H9 (cell line): ENCODE measurements at regions not wholly inside any gene's neighbourhood (a gene's known extent, or its start where the extent isn't known, plus 50 kb on each side); places are given as distances from the start of the nearest gene placed in this dataset.

Experiments
- DNase-seq: peaks from one replicate; pipeline ENCODE4 v3.0.0-alpha.2; 2017
- H2AFZ ChIP-seq: one replicate; pipeline ENCODE4 v1.6.1; 2013; ENCODE audit warnings: mild to moderate bottlenecking, low read length, control low read depth, moderate library complexity
- H2AK5ac ChIP-seq: 2 replicates; pipeline ENCODE4 v1.6.1; 2013; ENCODE audit warnings: low read length, control low read depth, mixed read lengths; ENCODE audit not compliant: insufficient read length
- H2BK120ac ChIP-seq: one replicate; pipeline ENCODE4 v1.6.1; 2013; ENCODE audit warnings: low read depth, mild to moderate bottlenecking, low read length, control low read depth, inconsistent platforms; ENCODE audit not compliant: poor library complexity, severe bottlenecking
- H2BK12ac ChIP-seq: 2 replicates; pipeline ENCODE4 v1.6.1; 2013; ENCODE audit warnings: low read length, control low read depth, mixed read lengths, low read depth; ENCODE audit not compliant: insufficient read length
- H2BK15ac ChIP-seq: 2 replicates; pipeline ENCODE4 v1.6.1; 2013; ENCODE audit warnings: low read depth, low read length, control low read depth
- H2BK20ac ChIP-seq: one replicate; pipeline ENCODE4 v1.6.1; 2013; ENCODE audit warnings: low read depth, mild to moderate bottlenecking, low read length, control low read depth, inconsistent platforms; ENCODE audit not compliant: poor library complexity, severe bottlenecking
- H2BK5ac ChIP-seq: 2 replicates; pipeline ENCODE4 v1.6.1; 2013; ENCODE audit warnings: low read length, control low read depth, mixed read lengths; ENCODE audit not compliant: insufficient read length
- H3K14ac ChIP-seq: 2 replicates; pipeline ENCODE4 v1.6.1; 2013; ENCODE audit warnings: low read length, control low read depth; ENCODE audit not compliant: insufficient read depth
- H3K18ac ChIP-seq: 2 replicates; pipeline ENCODE4 v1.6.1; 2013; ENCODE audit warnings: low read depth, mild to moderate bottlenecking, mixed read lengths, low read length, control low read depth; ENCODE audit not compliant: insufficient read length
- H3K23ac ChIP-seq: 2 replicates; pipeline ENCODE4 v1.6.1; 2013; ENCODE audit warnings: low read length, control low read depth, mixed read lengths, low read depth; ENCODE audit not compliant: insufficient read length
- H3K23me2 ChIP-seq: 2 replicates; pipeline ENCODE4 v1.6.1; 2013; ENCODE audit warnings: low read depth, mild to moderate bottlenecking, mixed read lengths, low read length, control low read depth; ENCODE audit not compliant: insufficient read length, poor library complexity, severe bottlenecking
- H3K27ac ChIP-seq: 2 replicates; pipeline ENCODE4 v1.5.1; 2013; ENCODE audit warnings: low read length, control low read depth, mixed read lengths, low read depth; ENCODE audit not compliant: insufficient read length
- H3K27me3 ChIP-seq: 2 replicates; pipeline ENCODE4 v1.6.1; 2013; ENCODE audit warnings: low read length, control low read depth, inconsistent platforms; ENCODE audit not compliant: insufficient read depth
- H3K4ac ChIP-seq: 2 replicates; pipeline ENCODE4 v1.6.1; 2013; ENCODE audit warnings: low read depth, mild to moderate bottlenecking, control low read depth, inconsistent platforms, low read length, moderate library complexity
- H3K4me1 ChIP-seq: 2 replicates; pipeline ENCODE4 v1.6.1; 2013; ENCODE audit warnings: low read length, control low read depth, inconsistent platforms; ENCODE audit not compliant: insufficient read depth
- H3K4me2 ChIP-seq: 2 replicates; pipeline ENCODE4 v1.6.1; 2013; ENCODE audit warnings: low read length, control low read depth, mixed read lengths; ENCODE audit not compliant: insufficient read length, insufficient read depth
- H3K56ac ChIP-seq: 2 replicates; pipeline ENCODE4 v1.6.1; 2013; ENCODE audit warnings: low read depth, mild to moderate bottlenecking, mixed read lengths, low read length, control low read depth; ENCODE audit not compliant: insufficient read length
- H3K79me1 ChIP-seq: 2 replicates; pipeline ENCODE4 v1.6.1; 2013; ENCODE audit warnings: low read depth, mild to moderate bottlenecking, moderate library complexity, low read length, control low read depth, inconsistent platforms; ENCODE audit not compliant: insufficient read depth, poor library complexity, severe bottlenecking
- H3K79me2 ChIP-seq: 2 replicates; pipeline ENCODE4 v1.6.1; 2013; ENCODE audit warnings: low read length, control low read depth, inconsistent platforms; ENCODE audit not compliant: insufficient read depth
- H3K9ac ChIP-seq: 2 replicates; pipeline ENCODE4 v1.6.1; 2013; ENCODE audit warnings: low read length, control low read depth, mixed read lengths; ENCODE audit not compliant: insufficient read length; ENCODE audit errors: extremely low read depth
- H3K9me3 ChIP-seq: one replicate; pipeline ENCODE4 v1.6.1; 2013; ENCODE audit warnings: low read depth, low read length, inconsistent platforms; ENCODE audit not compliant: control insufficient read depth
- H3T11ph ChIP-seq: one replicate; pipeline ENCODE4 v1.6.1; 2013; ENCODE audit warnings: mild to moderate bottlenecking, low read length, control low read depth, inconsistent platforms
- H4K20me1 ChIP-seq: one replicate; pipeline ENCODE4 v1.6.1; 2013; ENCODE audit not compliant: control insufficient read depth, insufficient read length, insufficient read depth
- H4K5ac ChIP-seq: 2 replicates; pipeline ENCODE4 v1.6.1; 2013; ENCODE audit warnings: low read depth, mild to moderate bottlenecking, mixed read lengths, low read length, control low read depth; ENCODE audit not compliant: insufficient read length
- H4K8ac ChIP-seq: replicated peaks from 2 replicates; pipeline ENCODE4 v1.6.1; 2013; ENCODE audit warnings: low read length, control low read depth, mixed read lengths, low read depth; ENCODE audit not compliant: insufficient read length
- H4K91ac ChIP-seq: 2 replicates; pipeline ENCODE4 v1.6.1; 2013; ENCODE audit warnings: low read depth, mild to moderate bottlenecking, moderate library complexity, mixed read lengths, low read length, control low read depth; ENCODE audit not compliant: insufficient read length
- H3K27ac Mint-ChIP-seq, 3 experiments: 2 replicates in 2 of 3; 3 replicates in 1 of 3; pipeline ENCODE4 v1.8.0; 2020 to 2021; ENCODE audit warnings: mixed read lengths in 3 of 3, mild to moderate bottlenecking in 1 of 3, moderate library complexity in 1 of 3
- H3K27me3 Mint-ChIP-seq: 2 replicates; pipeline ENCODE4 v1.8.0; 2021; ENCODE audit warnings: low read depth, mild to moderate bottlenecking, moderate library complexity, mixed read lengths
- H3K36me3 Mint-ChIP-seq, 3 experiments: 2 replicates in 2 of 3; 3 replicates in 1 of 3; pipeline ENCODE4 v1.8.0; 2020 to 2021; ENCODE audit warnings: low read depth in 3 of 3, mixed read lengths in 3 of 3; ENCODE audit not compliant: insufficient read depth in 1 of 3
- H3K4me1 Mint-ChIP-seq, 2 experiments: 2 replicates each; pipeline ENCODE4 v1.8.0; 2020; ENCODE audit warnings: mixed read lengths in 2 of 2
- H3K4me3 Mint-ChIP-seq, 2 experiments: 2 replicates in 1 of 2; 3 replicates in 1 of 2; pipeline ENCODE4 v1.8.0; 2020 to 2021; ENCODE audit warnings: mild to moderate bottlenecking in 2 of 2, mixed read lengths in 2 of 2, moderate library complexity in 1 of 2
- H3K9me3 Mint-ChIP-seq, 2 experiments: 2 replicates in 1 of 2; 3 replicates in 1 of 2; pipeline ENCODE4 v1.8.0; 2020; ENCODE audit warnings: mild to moderate bottlenecking in 2 of 2, mixed read lengths in 2 of 2, moderate library complexity in 1 of 2
- WGBS: extraction: QIAGEN DNeasy Blood & Tissue Kit; methylation state at CpG from one replicate; pipeline ENCODE4 v1.1.7; 2013; ENCODE audit warnings: missing lambda C conversion rate, low lambda C conversion rate, mixed read lengths; ENCODE audit not compliant: insufficient read length; ENCODE audit errors: extremely low coverage; 5-methylcytosine and 5-hydroxymethylcytosine counted together
- TF ChIP-seq, protein P1 (sequence below): fragments of 200-600 bp; sonication (generic); conservative IDR thresholded peaks from 3 replicates; pipeline ENCODE4 v1.8.0; 2021; ENCODE audit warnings: antibody characterized with exemption, mild to moderate bottlenecking

DNA sequence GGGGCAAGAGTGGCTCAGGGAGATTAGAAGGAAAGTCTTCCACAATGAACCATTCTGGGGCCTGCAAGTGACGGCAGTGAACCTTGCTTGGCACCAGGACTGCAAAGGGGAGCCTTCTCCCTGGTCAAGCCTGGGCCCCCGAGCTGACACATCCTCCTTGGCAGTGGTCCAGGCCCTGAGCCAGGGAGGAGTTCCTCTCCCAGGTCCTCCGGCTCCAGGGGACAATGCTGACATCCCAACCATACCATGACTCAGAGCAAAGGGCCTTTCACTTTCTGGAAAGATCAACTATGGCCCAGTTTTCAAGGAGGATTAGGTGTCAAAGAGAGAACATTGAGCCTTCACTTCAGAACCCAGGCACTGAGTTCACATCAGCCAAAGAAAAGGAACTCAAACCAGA, 756.5 kb upstream of the TBX3 start:
- H3K27ac ChIP-seq: no peak overlapping the region
- no peak overlapping the region for H4K8ac ChIP-seq
- Mint-ChIP-seq H3K4me1 (peaks cover 11% of the 10 kb centered on the region in 2 experiments), H3K27me3 (peaks cover 16% of the 10 kb centered on the region), H3K36me3 (no peaks in the 10 kb centered on the region), H3K4me3 (no peak overlapping the region), H3K9me3 (no peaks in the 10 kb centered on the region), H3K27ac (no peak overlapping the region)
- no peak overlapping the region for H3K18ac ChIP-seq
- no peak overlapping the region for H3K4ac ChIP-seq
- H2BK20ac ChIP-seq: no peak overlapping the region
- H3K23ac ChIP-seq: no peak overlapping the region
- H3K9me3 ChIP-seq: no peaks in the 10 kb centered on the region
- no peak for DNase-seq
- no peak overlapping the region for H2BK15ac ChIP-seq
- no peak overlapping the region for H3K9ac ChIP-seq
- no peak overlapping the region for H4K5ac ChIP-seq
- H3T11ph ChIP-seq: no peak overlapping the region
- H3K79me2 ChIP-seq: no peaks in the 10 kb centered on the region
- no peaks in the 10 kb centered on the region for H4K20me1 ChIP-seq
- no peak overlapping the region for H2AFZ ChIP-seq
- no CpG with 5 or more reads among the region's 3 CpGs for WGBS
- H4K91ac ChIP-seq: no peak overlapping the region
- no peak overlapping the region for H2AK5ac ChIP-seq
- no peak overlapping the region for H2BK5ac ChIP-seq
- H3K27me3 ChIP-seq: no peaks in the 10 kb centered on the region
- H3K4me1 ChIP-seq: peaks cover 4% of the 10 kb centered on the region; the same call in 1 of the 2 replicates
- no peaks in the 10 kb centered on the region for H3K23me2 ChIP-seq
- H3K14ac ChIP-seq: no peak overlapping the region
- no peaks in the 10 kb centered on the region for H3K79me1 ChIP-seq
- no peak overlapping the region for H2BK12ac ChIP-seq
- H3K4me2 ChIP-seq: no peak overlapping the region
- H3K56ac ChIP-seq: no peak overlapping the region
- no peak overlapping the region for H2BK120ac ChIP-seq
- TF ChIP-seq, protein P1, sequence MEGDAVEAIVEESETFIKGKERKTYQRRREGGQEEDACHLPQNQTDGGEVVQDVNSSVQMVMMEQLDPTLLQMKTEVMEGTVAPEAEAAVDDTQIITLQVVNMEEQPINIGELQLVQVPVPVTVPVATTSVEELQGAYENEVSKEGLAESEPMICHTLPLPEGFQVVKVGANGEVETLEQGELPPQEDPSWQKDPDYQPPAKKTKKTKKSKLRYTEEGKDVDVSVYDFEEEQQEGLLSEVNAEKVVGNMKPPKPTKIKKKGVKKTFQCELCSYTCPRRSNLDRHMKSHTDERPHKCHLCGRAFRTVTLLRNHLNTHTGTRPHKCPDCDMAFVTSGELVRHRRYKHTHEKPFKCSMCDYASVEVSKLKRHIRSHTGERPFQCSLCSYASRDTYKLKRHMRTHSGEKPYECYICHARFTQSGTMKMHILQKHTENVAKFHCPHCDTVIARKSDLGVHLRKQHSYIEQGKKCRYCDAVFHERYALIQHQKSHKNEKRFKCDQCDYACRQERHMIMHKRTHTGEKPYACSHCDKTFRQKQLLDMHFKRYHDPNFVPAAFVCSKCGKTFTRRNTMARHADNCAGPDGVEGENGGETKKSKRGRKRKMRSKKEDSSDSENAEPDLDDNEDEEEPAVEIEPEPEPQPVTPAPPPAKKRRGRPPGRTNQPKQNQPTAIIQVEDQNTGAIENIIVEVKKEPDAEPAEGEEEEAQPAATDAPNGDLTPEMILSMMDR: no peak
